ENCODE measurements at regions not wholly inside any gene's neighbourhood (a gene's known extent, or its start where the extent isn't known, plus 50 kb on each side); places are given as distances from the start of the nearest gene placed in this dataset.
"Not testable (repeated sequence)": the region's sequence is repeated elsewhere in the genome, so short reads cannot be mapped to it uniquely, and the experiment has no call there.

GRCh38 chr4:96317891-96318290, 478.0 kb downstream of the PDHA2 start:
- no peak for DNase-seq (ENCODE audit: low spot score)

DNA sequence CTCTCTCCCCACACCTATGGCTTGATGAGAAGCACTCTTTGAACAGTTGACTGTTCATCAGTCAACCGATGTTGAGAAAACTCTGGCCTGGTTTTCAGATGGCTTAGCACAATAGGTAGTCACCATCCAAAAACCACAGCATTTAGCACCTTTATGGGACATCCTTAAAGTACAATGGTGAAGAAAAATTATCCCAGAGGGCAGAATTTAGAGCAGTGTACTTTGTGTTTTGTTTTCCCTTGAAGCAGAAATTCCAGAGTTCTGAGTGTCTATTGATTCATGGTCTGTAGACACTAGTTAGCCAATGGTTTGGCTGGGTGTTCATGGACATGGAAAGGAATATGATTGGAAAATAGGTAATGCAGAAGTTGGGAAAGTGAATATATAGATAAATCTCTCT, 487.0 kb downstream of the PDHA2 start:
- no peak for DNase-seq (ENCODE audit: low spot score)

GRCh38 chr4:96342196-96342595, 502.3 kb downstream of the PDHA2 start:
- no peak for DNase-seq (ENCODE audit: low spot score)

- no peak for DNase-seq (ENCODE audit: low spot score)
Measured at GRCh38 chr4:96342790-96343455, 503.0 kb downstream of the PDHA2 start.

- DNase-seq (ENCODE audit: low spot score), result no peak
Measured at GRCh38 chr4:96343836-96344235, 503.9 kb downstream of the PDHA2 start.

GRCh38 chr4:96347582-96347981, 507.7 kb downstream of the PDHA2 start:
- DNase-seq (ENCODE audit: low spot score), result no peak

DNA sequence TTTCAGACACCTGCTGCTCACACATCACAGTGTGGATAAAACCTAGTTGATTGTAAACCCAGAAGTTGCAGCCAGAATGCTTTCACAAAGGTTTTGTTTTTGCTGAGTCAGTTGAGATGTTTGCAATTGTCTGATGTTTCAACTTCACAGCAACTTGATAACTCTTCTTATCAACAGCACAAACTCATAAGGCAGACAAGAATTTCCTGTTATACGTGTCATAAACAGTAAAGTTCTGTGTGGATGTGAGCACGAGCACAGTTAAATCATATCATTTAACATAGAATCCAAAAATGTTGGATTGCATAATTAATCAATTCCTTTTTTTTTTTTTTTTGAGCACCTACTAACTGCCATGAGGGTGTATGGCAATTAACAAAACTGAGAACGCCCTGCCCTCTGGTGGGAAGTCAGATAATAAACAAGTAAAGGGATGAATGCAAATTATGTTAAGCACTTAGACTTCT, 512.2 kb downstream of the PDHA2 start:
- no peak for DNase-seq (ENCODE audit: low spot score)

DNA sequence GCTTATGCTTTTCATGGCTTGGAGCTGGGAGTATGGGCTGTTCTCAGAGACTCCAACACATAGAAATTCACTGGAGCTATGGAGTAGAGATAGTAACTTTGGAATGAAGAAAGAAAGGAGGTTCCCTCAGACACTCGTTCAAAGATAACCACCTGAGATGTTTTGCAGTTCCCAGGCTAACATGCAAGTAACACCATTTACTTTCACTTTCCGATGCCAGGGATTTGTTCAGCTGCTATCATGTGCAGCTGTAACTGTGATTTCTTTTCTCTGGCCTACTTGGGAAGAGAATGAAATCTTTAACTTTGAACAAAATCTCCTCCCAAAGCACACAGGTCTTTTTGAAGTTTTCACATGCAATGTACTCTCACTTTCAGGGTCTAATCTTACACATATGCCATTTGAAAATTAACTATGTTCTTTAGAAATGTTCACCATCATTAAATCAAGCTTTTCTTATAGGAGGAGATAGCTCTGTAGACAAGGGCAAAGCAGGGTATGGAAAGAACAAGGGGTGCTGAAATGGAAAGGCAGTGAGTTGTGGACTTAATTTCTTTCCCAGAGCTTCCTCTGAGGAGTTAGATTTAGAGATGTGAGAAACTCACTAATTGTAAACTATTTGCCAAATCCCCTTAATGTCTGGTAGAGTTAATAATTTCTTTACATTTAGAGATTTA, 514.3 kb downstream of the PDHA2 start:
- DNase-seq (ENCODE audit: low spot score), result no peak

GRCh38 chr4:96355414-96355813, 515.5 kb downstream of the PDHA2 start:
- no peak for DNase-seq (ENCODE audit: low spot score)

GRCh38 chr4:96356591-96357370, 516.9 kb downstream of the PDHA2 start:
- DNase-seq (ENCODE audit: low spot score), result no peak

DNA sequence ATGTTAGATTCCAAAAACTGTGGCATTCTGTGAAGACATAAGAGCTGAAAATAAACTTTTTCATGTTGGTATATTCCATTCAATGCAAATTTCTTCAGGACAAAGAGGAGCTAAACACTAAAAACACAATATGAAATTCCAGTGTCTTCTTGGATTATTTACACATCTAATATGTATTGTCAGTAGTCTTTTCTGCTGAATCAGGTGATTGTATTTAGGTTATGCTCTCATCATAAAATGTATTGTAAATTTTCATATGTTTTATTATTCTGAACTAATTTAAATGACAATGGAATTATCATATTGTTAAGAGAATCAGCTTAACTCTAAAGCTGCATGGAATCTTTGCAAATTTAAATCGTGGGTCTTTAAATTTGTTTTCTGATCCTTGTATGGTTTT, 526.7 kb downstream of the PDHA2 start:
- no peak for DNase-seq (ENCODE audit: low spot score)

GRCh38 chr4:96375367-96375766, 535.5 kb downstream of the PDHA2 start:
- DNase-seq (ENCODE audit: low spot score), result no peak

DNA sequence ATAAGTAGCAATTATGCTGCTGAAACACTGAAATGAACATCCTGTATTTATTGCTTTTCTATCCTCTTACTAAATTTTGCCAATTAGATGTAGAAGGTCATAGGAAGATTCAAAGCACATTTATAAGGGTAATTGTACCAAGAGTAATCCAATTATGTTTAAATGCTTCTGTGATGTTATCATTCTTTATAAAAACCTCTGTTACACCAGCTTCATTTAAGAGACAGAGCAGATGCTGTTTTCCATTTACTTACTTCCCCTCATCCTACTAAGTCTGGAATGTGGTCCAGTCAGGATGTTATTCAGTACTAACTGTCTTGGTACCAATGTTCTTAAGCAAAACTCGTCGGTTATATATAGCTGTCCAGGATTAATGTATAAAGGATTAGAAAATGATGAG, 539.6 kb downstream of the PDHA2 start:
- DNase-seq (ENCODE audit: low spot score), result no peak

- DNase-seq (ENCODE audit: low spot score), result no peak
Measured at GRCh38 chr4:96380106-96380505, 540.2 kb downstream of the PDHA2 start.

- no peak for DNase-seq (ENCODE audit: low spot score)
Measured at GRCh38 chr4:96383349-96383748, 543.5 kb downstream of the PDHA2 start.

GRCh38 chr4:96389770-96390169, 549.9 kb downstream of the PDHA2 start:
- no peak for DNase-seq (ENCODE audit: low spot score)

DNA sequence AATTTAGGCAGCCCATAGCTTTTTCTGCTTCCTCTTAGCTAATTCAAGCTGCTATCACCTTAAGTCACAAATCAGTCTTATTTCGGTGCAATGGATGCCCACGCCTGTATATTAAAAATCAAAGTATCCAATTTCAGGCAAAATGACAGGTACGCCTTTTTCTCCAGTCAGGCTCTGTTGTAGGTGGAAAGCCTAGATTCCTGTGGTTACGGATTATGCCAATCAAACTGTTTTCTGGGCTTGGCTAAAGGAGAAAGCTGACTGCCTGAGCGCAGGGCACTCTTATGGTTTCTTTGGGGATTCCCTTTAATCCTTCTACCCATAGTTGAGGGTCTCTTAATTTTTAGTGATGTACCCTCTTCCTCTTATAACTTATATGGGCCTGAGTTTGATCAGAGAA, 550.5 kb downstream of the PDHA2 start:
- DNase-seq (ENCODE audit: low spot score), result no peak

DNA sequence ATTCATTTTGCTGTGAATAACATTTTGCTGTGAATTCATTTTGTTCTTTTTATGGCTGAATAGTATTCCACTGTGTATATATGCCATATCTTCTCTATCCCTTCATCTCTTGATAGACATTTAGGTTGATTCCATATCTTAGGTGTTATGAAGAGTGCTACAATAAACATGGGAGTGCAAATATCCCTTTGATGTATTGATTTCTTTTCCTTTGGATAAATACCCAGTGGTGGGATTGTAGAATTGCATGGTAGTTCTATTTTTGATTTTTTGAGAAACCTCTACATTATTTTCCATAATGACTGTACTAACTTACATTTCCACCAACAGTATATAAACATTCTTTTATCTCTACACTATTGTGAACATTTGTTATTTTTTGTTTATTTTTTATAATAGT, 555.9 kb downstream of the PDHA2 start:
- no peak for DNase-seq (ENCODE audit: low spot score)

DNA sequence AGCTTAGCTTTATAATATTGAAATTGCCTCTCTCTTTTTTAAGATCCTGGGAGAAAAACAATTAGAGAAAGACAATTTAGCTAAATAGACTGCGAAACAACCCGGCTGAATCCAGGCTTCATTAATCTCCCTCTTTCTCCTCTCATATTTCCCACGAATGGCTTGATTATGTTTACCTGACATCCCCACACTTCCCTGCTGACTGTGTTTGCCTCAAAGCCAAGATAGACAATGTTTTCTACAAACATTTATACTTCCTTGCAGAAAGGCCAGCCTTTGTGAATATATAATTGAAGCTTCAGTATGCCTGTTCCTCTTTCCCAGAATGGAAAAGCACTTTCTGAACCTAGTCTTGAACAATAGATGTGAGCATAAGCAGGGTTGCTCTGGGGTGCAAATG, 566.8 kb downstream of the PDHA2 start:
- no peak for DNase-seq (ENCODE audit: low spot score)

DNA sequence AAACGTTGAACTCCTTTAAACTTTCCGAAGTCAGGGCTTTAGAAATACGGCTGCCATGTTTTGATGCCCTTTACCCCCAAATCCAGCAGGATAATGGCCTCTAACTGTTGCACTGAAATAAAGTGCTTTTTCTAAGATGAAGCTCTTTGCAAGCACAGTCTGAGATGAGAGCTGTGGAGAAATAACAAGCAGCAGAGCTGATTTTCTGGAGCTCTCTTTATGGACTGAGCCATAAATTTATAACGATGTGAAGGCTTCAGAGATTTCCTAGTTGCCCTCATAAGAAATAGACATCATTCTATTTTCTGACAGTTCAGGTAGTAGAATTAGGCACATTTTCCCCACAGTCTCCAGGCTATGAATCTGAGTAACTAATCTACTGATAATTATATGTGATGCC, 567.3 kb downstream of the PDHA2 start:
- no peak for DNase-seq (ENCODE audit: low spot score)

DNA sequence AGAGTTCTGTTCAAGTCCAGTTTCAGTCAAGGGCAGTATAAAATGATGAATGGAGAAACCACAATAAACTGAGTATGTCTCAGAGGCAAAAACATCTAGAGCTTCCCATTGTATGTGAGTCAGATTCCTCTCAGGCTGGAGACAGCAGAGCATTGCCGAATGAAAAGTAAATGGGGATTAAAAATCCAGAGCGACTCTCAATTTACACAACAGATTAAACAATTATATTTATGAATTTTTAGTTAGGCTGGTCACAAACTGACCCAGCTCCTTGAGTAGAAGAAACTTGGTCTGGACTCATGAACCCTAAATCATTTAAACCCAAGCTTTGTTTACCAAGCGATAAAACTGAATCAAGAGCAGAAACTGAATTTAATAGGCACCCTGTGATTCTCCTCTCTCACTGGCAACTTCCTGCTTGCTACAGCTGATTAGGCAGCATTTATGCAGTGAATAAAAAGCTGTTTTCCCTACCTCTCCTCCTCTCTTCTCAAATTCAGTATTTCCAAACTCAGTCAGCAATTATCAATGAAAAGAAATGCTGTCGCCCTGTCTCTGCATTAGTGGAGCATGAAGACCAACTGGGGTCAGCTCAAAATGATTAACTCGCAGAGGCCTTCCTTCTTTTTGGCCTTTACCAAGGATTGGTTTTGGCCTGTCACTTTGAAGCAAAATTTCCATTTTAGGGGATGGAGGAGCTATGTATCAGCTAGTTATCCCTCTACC, 568.0 kb downstream of the PDHA2 start:
- DNase-seq (ENCODE audit: low spot score), result no peak

DNA sequence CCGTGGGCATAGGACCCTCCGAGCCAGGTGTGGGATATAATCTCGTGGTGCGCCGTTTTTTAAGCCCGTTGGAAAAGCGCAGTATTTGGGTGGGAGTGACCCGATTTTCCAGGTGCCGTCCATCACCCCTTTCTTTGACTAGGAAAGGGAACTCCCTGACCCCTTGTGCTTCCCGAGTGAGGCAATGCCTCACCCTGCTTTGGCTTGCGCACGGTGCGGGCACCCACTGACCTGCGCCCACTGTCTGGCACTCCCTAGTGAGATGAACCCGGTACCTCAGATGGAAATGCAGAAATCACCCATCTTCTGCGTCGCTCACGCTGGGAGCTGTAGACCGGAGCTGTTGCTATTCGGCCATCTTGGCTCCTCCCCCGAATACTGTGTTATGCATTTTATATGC, 575.0 kb downstream of the PDHA2 start:
- not testable (repeated sequence) for DNase-seq (ENCODE audit: low spot score)

Measured in mucosa of gallbladder (tissue), 1 donor.